ENCODE measurements at regions not wholly inside any gene's neighbourhood (a gene's known extent, or its start where the extent isn't known, plus 50 kb on each side); places are given as distances from the start of the nearest gene placed in this dataset.

GRCh38 chr15:95822961-95823360, 507.5 kb upstream of the NR2F2 start:
- DNase-seq: no peak

- no peak for DNase-seq
Measured at GRCh38 chr15:95825208-95825607, 505.3 kb upstream of the NR2F2 start.

- DNase-seq: no peak
Measured at GRCh38 chr15:95825671-95826411, 504.7 kb upstream of the NR2F2 start.

- DNase-seq: no peak
Measured at GRCh38 chr15:95826412-95827195, 503.9 kb upstream of the NR2F2 start.

- no peak for DNase-seq
Measured at GRCh38 chr15:95829062-95829461, 501.4 kb upstream of the NR2F2 start.

- no peak for DNase-seq
Measured at GRCh38 chr15:95830281-95830680, 500.2 kb upstream of the NR2F2 start.

GRCh38 chr15:95832668-95833067, 497.8 kb upstream of the NR2F2 start:
- no peak for DNase-seq

GRCh38 chr15:95834028-95834804, 496.3 kb upstream of the NR2F2 start:
- DNase-seq: no peak

- DNase-seq: no peak
Measured at GRCh38 chr15:95836536-95836935, 494.0 kb upstream of the NR2F2 start.

GRCh38 chr15:95837341-95838004, 493.0 kb upstream of the NR2F2 start:
- no peak for DNase-seq

- DNase-seq: no peak
Measured at GRCh38 chr15:95839367-95839782, 491.1 kb upstream of the NR2F2 start.

- no peak for DNase-seq
Measured at GRCh38 chr15:95840004-95840403, 490.5 kb upstream of the NR2F2 start.

- DNase-seq: no peak
Measured at GRCh38 chr15:95840855-95841254, 489.6 kb upstream of the NR2F2 start.

- no peak for DNase-seq
Measured at GRCh38 chr15:95842576-95842975, 487.9 kb upstream of the NR2F2 start.

GRCh38 chr15:95843241-95843910, 487.1 kb upstream of the NR2F2 start:
- peak; percentile 71 for DNase-seq

- DNase-seq: no peak
Measured at GRCh38 chr15:95845862-95846515, 484.5 kb upstream of the NR2F2 start.

GRCh38 chr15:95848126-95848525, 482.4 kb upstream of the NR2F2 start:
- DNase-seq: no peak

GRCh38 chr15:95850837-95851236, 479.7 kb upstream of the NR2F2 start:
- no peak for DNase-seq

GRCh38 chr15:95853350-95853749, 477.1 kb upstream of the NR2F2 start:
- no peak for DNase-seq

- no peak for DNase-seq
Measured at GRCh38 chr15:95857124-95857757, 473.3 kb upstream of the NR2F2 start.

- DNase-seq: no peak
Measured at GRCh38 chr15:95857758-95858157, 472.7 kb upstream of the NR2F2 start.
